AML-193 (cell line): ENCODE measurements at regions not wholly inside any gene's neighbourhood (a gene's known extent, or its start where the extent isn't known, plus 50 kb on each side); places are given as distances from the start of the nearest gene placed in this dataset.

Experiments used
- DNase-seq, 2 experiments: peaks; one replicate each; lab custom pipeline; 2025; lab: John Stamatoyannopoulos, UW

DNA sequence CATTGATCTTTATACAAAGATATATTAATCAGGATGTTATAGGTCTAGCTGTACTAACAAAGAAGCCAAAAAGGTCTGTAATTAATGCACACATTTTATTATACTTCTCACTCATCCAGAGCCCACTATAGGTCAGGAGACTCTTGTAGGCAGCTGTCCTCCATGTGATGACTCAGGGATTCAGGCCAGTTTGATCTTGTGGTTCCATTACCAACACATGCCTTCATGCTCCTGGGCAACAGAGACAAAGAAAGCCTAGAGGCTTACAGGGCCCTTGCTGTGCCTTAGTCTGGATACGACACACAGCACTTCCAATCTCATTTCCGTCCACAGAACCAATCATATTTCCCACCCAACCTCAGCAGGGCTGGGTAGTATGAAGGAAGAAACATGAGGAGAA is 150.3 kb upstream of the NCAM1 start:
- no peak for DNase-seq

DNA sequence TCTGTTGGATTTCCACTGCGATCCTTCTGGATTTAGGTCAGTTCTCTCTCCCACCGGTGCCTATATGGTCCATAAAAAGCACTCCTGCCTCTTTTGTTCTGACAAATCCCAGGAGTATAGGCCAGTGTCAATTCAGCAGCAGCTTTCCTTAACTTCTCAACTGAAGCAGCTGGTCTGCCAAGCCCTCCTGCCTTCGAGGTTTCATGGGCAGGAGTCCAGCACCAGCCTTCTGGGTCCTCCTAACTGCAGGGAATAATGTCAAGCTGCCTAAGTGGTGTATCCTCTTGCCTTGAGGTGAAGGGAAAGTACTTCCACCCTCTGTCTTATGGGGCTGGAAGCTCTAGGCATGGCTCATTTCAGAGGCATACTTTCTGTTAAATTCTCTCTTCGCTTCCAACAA is 149.4 kb upstream of the NCAM1 start:
- no peak for DNase-seq

DNA sequence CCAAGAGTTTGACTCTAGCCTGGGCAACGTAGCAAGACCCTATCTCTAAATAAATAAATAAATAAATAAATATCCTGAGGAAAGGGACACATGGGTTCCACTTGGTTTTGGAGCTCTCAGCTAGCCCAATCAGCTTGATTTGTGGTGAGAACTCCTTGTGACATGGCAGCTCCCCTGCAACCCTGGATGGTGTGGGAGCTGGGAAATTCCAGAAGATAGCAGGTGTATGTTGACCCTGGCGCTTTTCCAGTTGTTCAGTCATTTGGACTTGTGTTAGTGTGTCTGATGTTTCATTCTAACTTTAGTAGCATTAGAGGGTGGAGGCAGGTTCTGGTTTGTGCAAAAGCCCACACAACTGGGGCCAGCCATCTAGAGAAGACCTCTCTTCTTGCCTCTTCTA is 148.5 kb upstream of the NCAM1 start:
- DNase-seq, result no peak

DNA sequence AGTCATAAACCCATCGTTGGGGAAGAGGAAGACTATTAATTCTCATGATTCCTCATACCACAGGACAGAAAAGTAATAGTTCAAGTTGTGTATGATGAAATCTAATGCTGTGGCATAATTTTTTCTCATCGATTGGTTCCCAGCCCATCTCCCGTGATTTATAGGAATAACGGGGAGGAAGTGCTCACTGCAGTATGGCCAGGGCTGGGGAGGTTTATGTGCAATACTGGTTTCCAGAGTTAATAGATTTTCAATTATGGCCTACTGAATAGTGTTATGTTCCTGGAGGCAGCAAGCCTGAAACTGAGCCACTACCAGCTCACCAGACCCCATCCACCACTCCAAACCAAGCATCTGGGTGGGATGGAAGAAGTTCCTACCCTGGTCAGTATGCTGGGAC is 147.1 kb upstream of the NCAM1 start:
- no peak for DNase-seq

DNA sequence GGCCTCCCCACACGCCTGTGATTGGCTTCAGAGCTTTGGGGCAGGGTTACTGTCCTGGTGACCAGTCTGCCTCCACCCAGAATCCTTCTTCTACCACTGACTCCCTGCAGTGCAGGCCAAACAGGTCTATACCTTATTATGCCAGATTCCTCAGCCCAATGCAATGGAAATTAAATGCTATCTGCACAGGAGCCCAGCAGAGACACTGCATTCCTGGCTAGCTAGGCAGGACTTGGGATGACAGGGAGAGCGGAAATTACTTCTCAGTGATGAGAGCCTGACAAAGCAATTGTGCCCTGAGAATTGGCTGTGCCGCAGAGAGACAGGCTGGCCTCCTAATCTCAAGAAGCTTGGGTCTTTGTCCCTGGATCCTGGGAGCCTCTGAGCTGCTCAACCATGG is 143.8 kb upstream of the NCAM1 start:
- no peak for DNase-seq

DNA sequence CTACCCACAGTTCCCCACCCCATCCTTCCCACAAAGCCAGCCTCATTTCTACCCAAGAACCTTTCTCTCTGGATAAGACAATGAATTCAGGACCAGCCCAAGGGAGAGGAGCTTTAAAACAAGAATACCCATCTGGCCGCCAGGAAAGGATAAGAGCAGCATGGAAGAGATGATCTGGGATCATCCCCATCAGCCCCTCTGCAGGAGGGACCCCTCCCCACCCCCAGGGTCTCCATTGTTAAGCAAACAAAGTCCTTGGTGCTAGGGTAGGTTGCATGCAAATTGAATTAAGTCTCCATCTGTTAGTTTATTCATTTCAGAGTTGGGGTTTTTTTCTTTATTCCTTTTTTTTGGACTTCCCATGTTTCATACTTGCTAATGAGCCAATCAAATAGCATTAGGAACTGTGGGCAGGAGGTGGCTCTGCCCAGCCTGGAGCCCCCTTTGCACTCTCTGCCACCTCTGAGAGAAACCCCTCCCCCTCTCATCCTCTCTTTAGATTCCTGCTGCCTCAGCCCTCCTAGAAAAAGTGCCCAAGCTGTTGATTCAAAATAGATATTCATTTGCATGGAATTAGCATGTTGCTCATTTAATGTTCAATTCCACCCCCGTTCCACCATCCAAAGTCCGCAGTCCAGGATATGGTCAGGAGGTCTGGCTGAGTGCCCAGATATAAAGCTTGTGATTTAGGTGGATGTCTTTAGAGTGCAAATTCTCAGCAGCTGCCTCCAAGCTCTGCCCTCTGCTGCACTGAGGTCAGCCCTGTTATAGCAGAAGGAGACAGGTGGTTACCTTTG is 138.5 kb upstream of the NCAM1 start:
- DNase-seq, result no peak

DNA sequence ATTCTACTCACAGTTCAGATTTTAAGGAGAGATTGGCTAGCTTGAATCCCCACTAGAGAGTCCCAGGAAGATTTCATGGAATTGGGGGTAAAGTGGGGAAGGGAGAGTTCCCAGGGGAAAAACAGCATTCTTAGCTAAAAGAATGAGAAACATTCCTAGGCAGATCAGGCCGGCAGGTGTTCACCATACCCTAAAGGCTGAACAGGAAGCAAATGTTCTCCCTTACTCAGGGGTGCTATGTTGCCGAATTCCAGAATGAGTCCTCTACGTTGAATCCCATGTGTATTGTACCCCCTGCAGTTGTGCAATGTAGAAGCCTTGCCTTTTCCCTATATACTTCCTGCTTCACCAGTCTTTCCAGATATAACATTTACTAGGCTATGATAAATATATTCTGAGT is 135.2 kb upstream of the NCAM1 start:
- DNase-seq, result no peak

DNA sequence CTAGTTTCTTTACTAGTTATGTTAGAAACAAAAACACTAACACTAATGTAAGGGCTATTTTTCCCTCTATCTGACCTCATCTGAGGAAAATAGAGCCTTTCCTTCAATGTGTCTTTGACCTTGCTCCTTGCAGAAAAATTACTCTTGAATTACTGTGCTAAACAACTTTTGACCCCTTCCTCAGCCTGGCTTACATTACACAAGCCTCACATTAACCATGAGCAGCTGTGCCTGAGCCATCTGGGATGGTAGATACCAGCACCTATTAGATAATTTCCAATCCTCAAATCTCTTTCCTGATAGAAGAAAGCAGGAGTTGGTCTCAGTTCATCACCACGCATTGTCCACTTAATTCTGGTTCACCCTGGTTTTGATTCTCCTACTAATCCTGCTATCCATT is 134.4 kb upstream of the NCAM1 start:
- no peak for DNase-seq

DNA sequence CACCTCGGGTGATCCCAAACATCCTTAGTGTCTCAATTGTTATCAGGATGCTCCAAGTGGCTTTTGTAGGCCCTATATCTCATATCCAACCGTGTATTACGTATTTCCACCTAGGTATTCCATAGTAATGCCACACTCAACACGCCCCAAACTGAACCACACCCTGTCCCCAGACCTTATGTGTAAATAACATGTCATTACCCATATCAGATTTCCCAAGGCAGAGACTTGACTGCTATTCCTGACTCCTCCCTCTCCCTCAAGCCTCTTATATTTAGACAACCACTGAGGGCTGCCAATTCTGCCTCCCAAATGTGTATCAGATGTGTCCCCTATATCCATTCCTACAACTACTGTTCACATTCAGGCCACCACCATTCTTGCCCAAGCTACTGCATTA is 132.8 kb upstream of the NCAM1 start:
- DNase-seq, result no peak

DNA sequence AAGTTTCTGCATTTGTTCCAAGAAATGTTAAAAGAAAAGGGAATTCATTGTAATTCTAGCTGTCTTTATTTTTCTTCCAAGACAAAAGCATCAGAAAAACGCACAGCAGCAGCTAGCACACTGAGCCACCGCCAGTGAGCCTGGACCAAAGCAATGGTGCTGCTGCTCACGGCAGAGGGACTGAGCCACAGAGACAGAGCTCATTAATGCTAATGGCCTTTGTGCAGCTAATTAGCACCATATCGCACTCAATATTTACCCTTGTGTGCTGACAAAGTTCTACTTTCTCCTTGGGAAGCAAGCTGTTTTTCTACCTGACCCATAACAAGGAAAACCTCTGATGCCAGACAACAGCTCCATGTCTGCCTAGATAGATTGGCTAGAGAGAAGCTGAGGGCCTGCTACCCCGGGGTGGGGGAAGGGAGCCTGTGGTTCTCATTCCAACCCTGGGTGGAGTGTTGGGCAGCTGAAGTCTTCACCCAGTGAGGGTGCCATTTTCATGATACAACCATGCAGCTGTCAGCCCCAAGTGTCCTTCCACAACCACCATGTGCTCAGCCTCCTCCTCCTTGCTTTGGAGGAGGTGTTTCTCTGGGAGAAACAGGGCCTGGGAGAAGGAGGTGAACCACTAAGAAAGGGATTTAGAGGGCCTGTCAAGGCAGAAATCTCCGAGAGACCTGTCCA is 131.1 kb upstream of the NCAM1 start:
- DNase-seq, result no peak

DNA sequence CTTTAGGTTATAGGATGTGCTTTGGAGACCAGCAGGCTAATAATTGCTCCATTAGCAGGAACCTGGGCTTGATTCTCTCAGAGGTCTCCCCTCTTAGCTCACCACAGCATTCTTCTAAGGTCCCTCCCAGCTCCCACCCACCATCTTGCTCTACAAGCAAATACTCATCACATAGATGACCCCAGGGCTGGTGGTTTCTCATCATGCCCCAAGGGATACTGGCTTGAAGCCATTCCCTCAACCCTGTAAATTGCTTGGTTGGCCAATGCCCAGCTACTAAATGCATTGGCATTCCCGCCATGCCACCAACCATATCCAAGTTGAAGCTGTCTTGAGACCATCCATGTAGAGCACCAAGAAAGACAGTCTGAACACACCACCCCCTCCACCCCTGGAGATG is 130.2 kb upstream of the NCAM1 start:
- no peak for DNase-seq

DNA sequence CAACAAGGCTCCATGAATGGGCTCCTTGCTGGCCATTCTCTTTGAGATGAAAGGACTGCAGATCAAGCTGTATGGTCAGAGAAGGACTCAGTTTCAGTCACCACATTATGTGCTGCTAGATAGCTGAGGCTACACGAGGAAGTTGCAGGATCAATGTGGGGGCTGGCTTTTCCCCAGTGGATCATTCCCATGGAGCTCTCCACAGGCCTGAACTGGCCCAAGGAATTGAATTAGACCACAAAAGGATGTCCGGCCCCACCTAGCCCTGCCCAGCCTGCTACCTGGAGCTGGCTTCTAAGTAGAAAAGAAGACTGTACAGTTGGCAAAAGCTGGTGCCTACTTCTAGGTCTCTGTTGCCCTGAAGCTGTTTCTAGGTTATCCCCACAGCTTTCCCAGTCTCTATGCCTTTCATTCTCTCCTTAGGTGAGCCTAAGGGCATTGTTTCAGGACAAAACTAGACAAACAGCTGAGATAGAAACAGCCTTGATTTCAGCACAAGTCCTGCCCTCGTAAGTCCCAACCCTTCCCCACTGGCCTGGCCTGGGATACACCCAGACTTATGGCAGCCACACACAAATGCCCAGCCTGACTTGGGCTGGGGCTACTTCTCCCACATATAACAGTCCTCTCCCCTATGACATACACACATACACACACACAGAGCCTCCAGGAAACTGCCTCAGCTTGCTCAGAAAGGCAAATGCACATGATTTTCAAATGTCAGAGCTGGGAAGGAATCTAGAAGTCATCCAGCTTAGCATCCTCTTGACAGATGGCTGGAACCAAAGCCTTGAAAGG is 129.1 kb upstream of the NCAM1 start:
- DNase-seq, result no peak

DNA sequence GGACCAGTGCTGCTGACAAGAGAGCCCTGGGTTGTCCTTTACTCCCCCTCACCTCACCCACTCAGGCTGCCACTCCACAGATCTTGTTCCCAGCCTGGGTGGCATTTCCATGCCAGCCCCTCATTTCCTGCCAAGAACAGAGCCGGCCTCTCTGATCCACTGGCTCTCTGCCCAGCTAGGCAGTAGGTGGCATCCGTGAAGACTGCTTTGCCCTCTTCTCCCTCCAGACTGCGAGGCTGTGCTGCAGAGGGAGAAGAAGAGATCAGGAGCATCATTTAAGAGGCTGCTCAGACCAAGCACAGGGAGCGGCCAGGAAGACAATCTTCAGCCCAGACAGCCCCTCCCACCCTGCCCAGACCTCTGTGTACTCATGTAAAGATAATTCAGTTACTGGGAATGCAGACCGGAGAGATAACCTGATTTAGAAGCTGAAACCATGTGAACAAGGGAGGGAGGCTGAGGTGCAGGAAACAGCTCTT is 126.9 kb upstream of the NCAM1 start:
- no peak for DNase-seq

DNA sequence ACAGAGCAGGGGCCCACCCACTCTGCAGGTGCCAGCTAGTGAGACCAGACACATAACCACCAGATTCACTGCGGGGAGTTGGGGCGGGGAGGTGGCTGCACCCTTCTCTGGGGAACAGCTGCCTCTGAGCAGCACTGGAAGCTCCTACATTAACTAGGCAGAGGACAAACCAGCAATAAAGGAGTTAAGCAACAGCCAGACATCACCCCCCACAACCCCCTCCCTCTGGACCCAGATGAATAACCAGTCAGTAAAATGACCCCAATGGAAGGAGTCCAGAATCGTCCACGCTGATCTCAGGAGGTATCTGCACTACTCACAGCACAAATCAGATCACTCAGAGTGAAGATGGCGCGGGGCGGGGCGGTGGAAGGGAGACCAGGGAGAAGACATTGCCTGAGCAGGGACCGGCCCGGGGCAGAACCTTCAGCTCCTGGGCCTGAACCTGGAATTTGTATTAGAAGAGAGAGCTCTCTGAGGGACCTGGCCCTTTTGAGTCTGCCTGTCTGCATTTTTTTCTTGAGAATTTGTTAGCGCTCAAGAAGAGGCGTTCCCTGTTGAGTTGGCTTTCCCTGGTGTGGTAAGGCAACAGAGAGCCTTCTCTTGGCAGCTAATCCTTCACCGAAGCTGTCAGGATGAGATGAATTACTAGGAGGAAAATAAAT is 125.5 kb upstream of the NCAM1 start:
- no peak for DNase-seq

DNA sequence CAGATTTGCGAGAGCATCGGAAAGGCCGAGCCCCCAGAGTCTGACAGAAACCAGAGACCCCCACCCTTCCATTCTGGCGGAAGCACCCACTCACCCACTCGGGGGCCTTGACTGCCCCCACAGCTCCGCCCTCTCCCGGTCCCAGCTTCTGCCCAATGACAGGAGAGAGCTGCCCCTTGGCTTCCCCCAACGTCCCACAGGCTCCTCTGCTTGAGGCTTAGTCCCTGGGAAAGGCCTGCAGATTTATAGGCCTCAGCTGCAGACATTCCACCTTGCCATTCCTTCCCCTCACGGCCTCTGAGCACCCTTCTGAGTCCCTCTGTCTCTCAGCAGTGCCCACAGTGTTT is 125.0 kb upstream of the NCAM1 start:
- DNase-seq, result no peak

DNA sequence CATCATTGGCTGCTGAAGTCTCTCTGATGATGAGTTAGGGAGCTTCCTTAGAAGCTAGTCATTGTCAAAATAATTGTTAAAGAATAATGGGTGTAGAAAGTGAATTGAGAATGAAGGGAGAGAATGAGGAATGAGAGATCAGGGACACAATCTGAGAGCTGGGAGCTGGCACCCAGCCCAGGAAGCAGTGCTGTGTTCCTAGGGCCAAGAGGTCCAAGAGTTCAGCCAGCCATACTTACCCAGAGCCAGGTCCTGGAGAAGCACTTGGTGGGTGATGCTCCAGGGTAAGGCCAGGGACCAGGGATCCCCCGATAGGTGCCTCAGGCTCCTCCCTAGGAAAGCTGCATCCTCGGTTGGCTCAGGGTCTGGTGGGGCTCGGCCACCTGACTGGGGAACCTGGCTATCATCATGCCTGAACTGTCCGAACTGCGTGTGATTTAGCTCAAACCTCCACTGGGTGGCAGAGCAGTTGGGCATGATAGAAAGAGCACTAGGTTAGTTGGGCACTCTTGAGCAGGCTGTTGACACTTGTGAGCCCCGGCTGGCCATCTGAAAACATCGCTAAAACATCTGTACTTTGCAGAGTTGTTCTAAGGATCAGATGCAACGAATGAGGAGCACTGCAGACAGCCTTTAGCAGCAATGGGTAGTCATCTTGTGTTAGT is 123.9 kb upstream of the NCAM1 start:
- peak; percentile 1 to 33 for DNase-seq

DNA sequence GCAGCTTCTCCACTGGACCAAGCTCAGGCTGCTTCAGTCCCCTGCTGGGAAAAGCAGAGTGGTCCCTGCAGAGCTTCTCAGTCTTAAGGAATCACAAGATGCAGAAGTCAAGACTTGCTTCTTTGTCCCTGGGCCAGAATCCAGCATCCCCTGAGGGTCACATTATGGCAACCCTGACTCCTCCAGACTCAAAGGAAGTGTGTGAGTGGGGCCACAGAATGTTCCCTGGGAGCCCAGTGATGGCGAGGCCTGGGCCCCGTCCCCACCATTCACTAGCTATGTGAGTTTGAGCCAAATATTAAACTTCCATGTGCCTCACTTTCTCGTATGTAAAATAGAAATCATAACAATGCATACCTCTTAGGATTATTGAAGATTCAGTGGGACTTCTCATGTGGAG is 122.2 kb upstream of the NCAM1 start:
- DNase-seq, result no peak

DNA sequence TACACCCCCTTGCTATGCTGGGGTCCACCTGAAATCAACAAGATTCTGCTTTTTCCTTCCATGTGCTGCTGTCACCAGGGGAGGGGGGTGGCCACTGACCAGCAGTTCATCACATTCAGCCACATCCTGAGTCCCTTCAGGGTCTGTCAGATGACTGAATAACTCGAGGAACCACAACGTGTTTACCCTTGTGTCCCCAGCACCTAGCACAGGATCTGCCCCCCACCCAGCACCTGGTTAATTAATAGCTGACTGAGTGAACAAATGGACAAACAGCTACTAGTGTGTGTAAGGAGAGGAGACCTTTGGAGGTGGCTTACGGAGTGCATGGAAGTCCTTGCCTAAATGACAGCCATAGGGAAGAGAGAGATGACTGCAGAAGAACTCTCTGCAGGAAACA is 119.5 kb upstream of the NCAM1 start:
- no peak for DNase-seq

DNA sequence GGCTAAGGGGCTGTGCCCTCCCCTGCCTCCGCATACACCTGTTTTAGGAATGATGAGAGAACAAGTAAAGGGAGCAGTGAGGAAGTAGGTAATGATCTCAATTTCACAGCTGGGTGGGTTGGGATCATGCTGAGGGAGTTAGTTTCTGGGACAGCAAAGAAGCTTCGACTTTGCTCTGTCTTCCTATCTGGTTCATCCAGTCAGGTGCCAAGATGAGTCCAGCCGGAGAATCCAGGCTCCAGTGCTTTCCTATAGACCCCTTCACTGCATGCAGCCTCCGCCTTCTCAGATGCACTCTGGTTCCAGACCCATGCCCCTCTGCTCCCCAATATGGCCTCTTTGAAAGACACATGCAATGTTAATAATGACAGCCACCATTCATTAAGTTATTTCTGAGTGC is 119.1 kb upstream of the NCAM1 start:
- DNase-seq, result no peak

DNA sequence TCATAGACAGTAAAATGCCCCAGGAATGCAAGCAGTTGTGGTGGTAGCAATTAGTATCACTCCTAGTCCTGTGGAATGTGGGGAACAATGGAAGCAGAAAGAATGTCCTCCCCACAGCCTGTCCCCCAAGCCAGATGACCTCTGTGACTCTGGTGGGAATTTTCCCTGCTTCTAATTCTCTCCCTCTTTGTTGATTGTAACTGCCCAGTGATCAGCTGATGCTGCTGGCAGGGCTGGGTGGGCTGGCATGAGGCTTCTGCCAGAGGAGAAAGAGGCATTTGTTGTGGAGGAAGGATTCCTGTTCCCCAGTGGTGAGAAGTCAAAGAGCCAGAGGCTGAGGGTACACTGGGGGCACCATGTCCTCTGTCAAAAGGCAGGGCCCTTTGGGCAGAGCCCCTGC is 116.7 kb upstream of the NCAM1 start:
- DNase-seq, result no peak

DNA sequence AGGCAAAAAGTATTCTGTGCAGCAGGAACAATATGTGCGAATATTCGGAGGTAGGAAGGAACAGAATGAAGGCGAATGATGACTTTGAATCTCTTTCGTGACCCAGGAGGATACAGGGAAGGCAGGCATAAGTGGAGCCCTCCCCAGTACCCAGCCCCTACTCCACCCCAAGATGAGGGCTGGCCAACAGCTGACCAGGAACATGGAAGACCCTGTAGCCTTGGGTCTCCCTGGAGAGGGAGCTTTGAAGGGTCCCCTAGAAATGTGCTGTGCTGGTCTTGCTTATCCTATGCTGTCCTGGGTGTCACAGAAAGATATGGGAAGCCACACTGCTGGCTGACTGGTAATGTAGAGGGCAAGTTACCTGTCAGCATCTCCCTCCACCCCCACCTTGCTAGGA is 113.7 kb upstream of the NCAM1 start:
- DNase-seq, result no peak
